GM12878 (cell line): ENCODE measurements at regions not wholly inside any gene's neighbourhood (a gene's known extent, or its start where the extent isn't known, plus 50 kb on each side); places are given as distances from the start of the nearest gene placed in this dataset.

ENCODE experiments used
- ATF7 ChIP-seq: fragments of 450-650 bp; IDR thresholded peaks from 2 replicates; pipeline ENCODE4 v1.6.1; 2016; ENCODE audit warnings: low read depth, mild to moderate bottlenecking
- BHLHE40 ChIP-seq, 2 experiments: fragments of 450-650 bp in 1 of 2; IDR thresholded peaks; 2 replicates each; pipeline ENCODE4 v1.6.1; 2011 to 2017; ENCODE audit warnings: low read depth in 2 of 2, borderline replicate concordance in 1 of 2, improper control_type of control experiment in 1 of 2, low read length in 1 of 2, mild to moderate bottlenecking in 1 of 2
- DPF2 ChIP-seq: fragments of 450-650 bp; IDR thresholded peaks from 2 replicates; pipeline ENCODE4 v1.6.1; 2017; ENCODE audit warnings: mild to moderate bottlenecking
- EED ChIP-seq: sonication (generic); IDR thresholded peaks from 2 replicates; pipeline ENCODE4 v1.6.1; 2016; ENCODE audit warnings: antibody characterized with exemption, low read depth
- ETV6 ChIP-seq, 2 experiments: fragments of 450-650 bp in 1 of 2; IDR thresholded peaks in 1 of 2; conservative IDR thresholded peaks in 1 of 2; 2 replicates each; pipeline ENCODE4 v1.6.1; 2014; ENCODE audit warnings: antibody characterized with exemption in 1 of 2, borderline replicate concordance in 1 of 2, low read depth in 1 of 2, mild to moderate bottlenecking in 1 of 2, moderate library complexity in 1 of 2
- GATAD2B ChIP-seq: fragments of 450-650 bp; conservative IDR thresholded peaks from 2 replicates; pipeline ENCODE4 v1.6.1; 2017; ENCODE audit warnings: low read depth, mild to moderate bottlenecking, moderate library complexity
- IKZF1 ChIP-seq: fragments of 450-650 bp; conservative IDR thresholded peaks from 2 replicates; pipeline ENCODE4 v1.6.1; 2017; ENCODE audit warnings: antibody characterized with exemption, mild to moderate bottlenecking
- IKZF2 ChIP-seq, 2 experiments: fragments of 450-650 bp; IDR thresholded peaks; 2 replicates each; pipeline ENCODE4 v1.6.1; 2017; ENCODE audit warnings: mild to moderate bottlenecking in 2 of 2, moderate library complexity in 2 of 2
- KLF5 ChIP-seq: fragments of 450-650 bp; IDR thresholded peaks from 2 replicates; pipeline ENCODE4 v1.6.1; 2014; ENCODE audit warnings: mild to moderate bottlenecking; ENCODE audit not compliant: partially characterized antibody
- MTA3 ChIP-seq: IDR thresholded peaks from 2 replicates; pipeline ENCODE4 v1.6.1; 2012; ENCODE audit warnings: low read length, inconsistent platforms, borderline replicate concordance
- MYB ChIP-seq: fragments of 150-350 bp; IDR thresholded peaks from 2 replicates; pipeline ENCODE4 v1.6.1; 2014; ENCODE audit warnings: mild to moderate bottlenecking, low read depth, low read length, borderline replicate concordance
- NBN ChIP-seq: fragments of 450-650 bp; IDR thresholded peaks from 2 replicates; pipeline ENCODE4 v1.6.1; 2016
- NFIC ChIP-seq: IDR thresholded peaks from 2 replicates; pipeline ENCODE4 v1.6.1; 2012; ENCODE audit warnings: low read depth, mild to moderate bottlenecking, inconsistent platforms, low read length, moderate library complexity
- NRF1 ChIP-seq: conservative IDR thresholded peaks from 2 replicates; pipeline ENCODE4 v1.6.1; 2011; ENCODE audit warnings: mild to moderate bottlenecking, low read depth, low read length, improper control_type of control experiment
- RELA ChIP-seq: fragments of 450-650 bp; IDR thresholded peaks from 2 replicates; pipeline ENCODE4 v1.8.0; 2014; ENCODE audit warnings: borderline replicate concordance; ENCODE audit not compliant: partially characterized antibody
- RUNX3 ChIP-seq: IDR thresholded peaks from 2 replicates; pipeline ENCODE4 v1.6.1; 2012; ENCODE audit warnings: low read length, inconsistent platforms
- TCF3 ChIP-seq: IDR thresholded peaks from 2 replicates; pipeline ENCODE4 v1.6.1; 2012; ENCODE audit warnings: low read depth, mild to moderate bottlenecking, low read length, borderline replicate concordance; ENCODE audit not compliant: insufficient read depth
- ZNF622 ChIP-seq: fragments of 450-650 bp; IDR thresholded peaks from 2 replicates; pipeline ENCODE4 v1.6.1; 2017; ENCODE audit warnings: mild to moderate bottlenecking, inconsistent platforms
- TF ChIP-seq, protein P1 (sequence below): fragments of 450-650 bp; IDR thresholded peaks from 2 replicates; pipeline ENCODE4 v1.6.1; 2017; ENCODE audit warnings: mild to moderate bottlenecking, moderate library complexity
- TF ChIP-seq, protein P2 (sequence below), 3 experiments: IDR thresholded peaks in 2 of 3; conservative IDR thresholded peaks in 1 of 3; 2 replicates each; pipeline ENCODE4 v1.5.1; 2011; ENCODE audit warnings: low read depth in 3 of 3, low read length in 3 of 3, mild to moderate bottlenecking in 3 of 3, control low read depth in 2 of 3, moderate library complexity in 2 of 3, inconsistent platforms in 1 of 3, mixed read lengths in 1 of 3; ENCODE audit not compliant: control insufficient read depth in 2 of 3, insufficient read depth in 1 of 3; ENCODE audit errors: extremely low read depth in 1 of 3
- TF ChIP-seq, protein P3 (sequence below): IDR thresholded peaks from 2 replicates; pipeline ENCODE4 v1.6.1; 2012; ENCODE audit warnings: low read depth, low read length, improper control_type of control experiment

DNA sequence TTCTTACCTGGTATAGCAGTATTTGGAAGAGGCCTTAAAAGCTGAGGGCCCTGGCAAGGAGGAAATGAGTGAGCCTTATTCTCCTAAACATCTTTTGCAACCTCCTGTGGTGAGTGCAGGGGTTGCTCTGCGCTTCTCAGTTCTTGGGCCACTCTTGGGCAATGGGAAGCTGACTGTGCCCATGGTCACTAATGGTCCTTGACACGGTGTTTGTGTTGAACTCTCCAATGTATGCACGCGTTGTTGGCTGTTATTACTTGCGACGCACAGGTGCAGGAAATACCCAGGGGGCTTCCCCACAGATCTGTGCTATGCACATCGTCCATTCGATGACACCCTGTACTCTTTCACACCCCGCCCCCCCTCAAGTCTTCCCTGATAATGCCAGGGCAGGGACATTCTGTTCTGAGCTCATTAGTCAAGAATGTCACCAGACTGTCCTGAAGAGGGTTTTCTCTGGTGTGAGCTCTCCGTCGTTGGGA, 79.7 kb downstream of the EDN1 start (continued):
- TF ChIP-seq, protein P1, sequence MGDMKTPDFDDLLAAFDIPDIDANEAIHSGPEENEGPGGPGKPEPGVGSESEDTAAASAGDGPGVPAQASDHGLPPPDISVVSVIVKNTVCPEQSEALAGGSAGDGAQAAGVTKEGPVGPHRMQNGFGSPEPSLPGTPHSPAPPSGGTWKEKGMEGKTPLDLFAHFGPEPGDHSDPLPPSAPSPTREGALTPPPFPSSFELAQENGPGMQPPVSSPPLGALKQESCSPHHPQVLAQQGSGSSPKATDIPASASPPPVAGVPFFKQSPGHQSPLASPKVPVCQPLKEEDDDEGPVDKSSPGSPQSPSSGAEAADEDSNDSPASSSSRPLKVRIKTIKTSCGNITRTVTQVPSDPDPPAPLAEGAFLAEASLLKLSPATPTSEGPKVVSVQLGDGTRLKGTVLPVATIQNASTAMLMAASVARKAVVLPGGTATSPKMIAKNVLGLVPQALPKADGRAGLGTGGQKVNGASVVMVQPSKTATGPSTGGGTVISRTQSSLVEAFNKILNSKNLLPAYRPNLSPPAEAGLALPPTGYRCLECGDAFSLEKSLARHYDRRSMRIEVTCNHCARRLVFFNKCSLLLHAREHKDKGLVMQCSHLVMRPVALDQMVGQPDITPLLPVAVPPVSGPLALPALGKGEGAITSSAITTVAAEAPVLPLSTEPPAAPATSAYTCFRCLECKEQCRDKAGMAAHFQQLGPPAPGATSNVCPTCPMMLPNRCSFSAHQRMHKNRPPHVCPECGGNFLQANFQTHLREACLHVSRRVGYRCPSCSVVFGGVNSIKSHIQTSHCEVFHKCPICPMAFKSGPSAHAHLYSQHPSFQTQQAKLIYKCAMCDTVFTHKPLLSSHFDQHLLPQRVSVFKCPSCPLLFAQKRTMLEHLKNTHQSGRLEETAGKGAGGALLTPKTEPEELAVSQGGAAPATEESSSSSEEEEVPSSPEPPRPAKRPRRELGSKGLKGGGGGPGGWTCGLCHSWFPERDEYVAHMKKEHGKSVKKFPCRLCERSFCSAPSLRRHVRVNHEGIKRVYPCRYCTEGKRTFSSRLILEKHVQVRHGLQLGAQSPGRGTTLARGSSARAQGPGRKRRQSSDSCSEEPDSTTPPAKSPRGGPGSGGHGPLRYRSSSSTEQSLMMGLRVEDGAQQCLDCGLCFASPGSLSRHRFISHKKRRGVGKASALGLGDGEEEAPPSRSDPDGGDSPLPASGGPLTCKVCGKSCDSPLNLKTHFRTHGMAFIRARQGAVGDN = peak; percentile 94
- peak; percentile 88 for TF ChIP-seq IKZF1
- TF ChIP-seq KLF5 = peak; percentile 55
- TF ChIP-seq IKZF2 (IDR thresholded peaks at IDR 0.05) = peak; percentile 82 to 89; a peak in 3 of 4 replicates
- no peak; the same call in 1 of the 2 replicates for TF ChIP-seq GATAD2B
- peak; percentile 80 for TF ChIP-seq ATF7
- peak; percentile 77; the same call in 1 of the 2 replicates for TF ChIP-seq NBN
- TF ChIP-seq MYB = no peak; the same call in 1 of the 2 replicates
- peak; percentile 55 for TF ChIP-seq NFIC
- TF ChIP-seq RUNX3 = peak; percentile 32; the same call in 1 of the 2 replicates
- TF ChIP-seq MTA3 = no peak
- peak; percentile 99 for TF ChIP-seq RELA
- no peak for TF ChIP-seq ZNF622
- TF ChIP-seq, protein P2, sequence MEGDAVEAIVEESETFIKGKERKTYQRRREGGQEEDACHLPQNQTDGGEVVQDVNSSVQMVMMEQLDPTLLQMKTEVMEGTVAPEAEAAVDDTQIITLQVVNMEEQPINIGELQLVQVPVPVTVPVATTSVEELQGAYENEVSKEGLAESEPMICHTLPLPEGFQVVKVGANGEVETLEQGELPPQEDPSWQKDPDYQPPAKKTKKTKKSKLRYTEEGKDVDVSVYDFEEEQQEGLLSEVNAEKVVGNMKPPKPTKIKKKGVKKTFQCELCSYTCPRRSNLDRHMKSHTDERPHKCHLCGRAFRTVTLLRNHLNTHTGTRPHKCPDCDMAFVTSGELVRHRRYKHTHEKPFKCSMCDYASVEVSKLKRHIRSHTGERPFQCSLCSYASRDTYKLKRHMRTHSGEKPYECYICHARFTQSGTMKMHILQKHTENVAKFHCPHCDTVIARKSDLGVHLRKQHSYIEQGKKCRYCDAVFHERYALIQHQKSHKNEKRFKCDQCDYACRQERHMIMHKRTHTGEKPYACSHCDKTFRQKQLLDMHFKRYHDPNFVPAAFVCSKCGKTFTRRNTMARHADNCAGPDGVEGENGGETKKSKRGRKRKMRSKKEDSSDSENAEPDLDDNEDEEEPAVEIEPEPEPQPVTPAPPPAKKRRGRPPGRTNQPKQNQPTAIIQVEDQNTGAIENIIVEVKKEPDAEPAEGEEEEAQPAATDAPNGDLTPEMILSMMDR (IDR thresholded peaks at IDR 0.05 in 2 of 3, conservative IDR thresholded peaks at IDR 0.05 in 1 of 3; ENCODE audit: control insufficient read depth in 2 of 3, extremely low read depth in 1 of 3, insufficient read depth in 1 of 3, low read depth in 3 of 3, low read length in 3 of 3) = peak; percentile 25 to 41 (median 30); a peak in 4 of 6 replicates
- TF ChIP-seq DPF2 = peak; percentile 85
- peak; percentile 60 for TF ChIP-seq EED
- 0 out of 4 replicates have a peak, but pooled peaks of 1 of the 2 experiments have one; percentile 12 for TF ChIP-seq ETV6 (conservative IDR thresholded peaks at IDR 0.05 in 1 of 2, IDR thresholded peaks at IDR 0.05 in 1 of 2; ENCODE audit: borderline replicate concordance in 1 of 2, low read depth in 1 of 2)
- no peak for TF ChIP-seq NRF1
- TF ChIP-seq, protein P3, sequence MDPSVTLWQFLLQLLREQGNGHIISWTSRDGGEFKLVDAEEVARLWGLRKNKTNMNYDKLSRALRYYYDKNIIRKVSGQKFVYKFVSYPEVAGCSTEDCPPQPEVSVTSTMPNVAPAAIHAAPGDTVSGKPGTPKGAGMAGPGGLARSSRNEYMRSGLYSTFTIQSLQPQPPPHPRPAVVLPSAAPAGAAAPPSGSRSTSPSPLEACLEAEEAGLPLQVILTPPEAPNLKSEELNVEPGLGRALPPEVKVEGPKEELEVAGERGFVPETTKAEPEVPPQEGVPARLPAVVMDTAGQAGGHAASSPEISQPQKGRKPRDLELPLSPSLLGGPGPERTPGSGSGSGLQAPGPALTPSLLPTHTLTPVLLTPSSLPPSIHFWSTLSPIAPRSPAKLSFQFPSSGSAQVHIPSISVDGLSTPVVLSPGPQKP = no peak
- TF ChIP-seq TCF3 = peak; percentile 67; the same call in 1 of the 2 replicates
- TF ChIP-seq BHLHE40 (IDR thresholded peaks at IDR 0.05; ENCODE audit: borderline replicate concordance in 1 of 2, low read depth in 2 of 2, low read length in 1 of 2) = peak; percentile 78 to 90
